ENCODE measurements at regions not wholly inside any gene's neighbourhood (a gene's known extent, or its start where the extent isn't known, plus 50 kb on each side); places are given as distances from the start of the nearest gene placed in this dataset.

DNA sequence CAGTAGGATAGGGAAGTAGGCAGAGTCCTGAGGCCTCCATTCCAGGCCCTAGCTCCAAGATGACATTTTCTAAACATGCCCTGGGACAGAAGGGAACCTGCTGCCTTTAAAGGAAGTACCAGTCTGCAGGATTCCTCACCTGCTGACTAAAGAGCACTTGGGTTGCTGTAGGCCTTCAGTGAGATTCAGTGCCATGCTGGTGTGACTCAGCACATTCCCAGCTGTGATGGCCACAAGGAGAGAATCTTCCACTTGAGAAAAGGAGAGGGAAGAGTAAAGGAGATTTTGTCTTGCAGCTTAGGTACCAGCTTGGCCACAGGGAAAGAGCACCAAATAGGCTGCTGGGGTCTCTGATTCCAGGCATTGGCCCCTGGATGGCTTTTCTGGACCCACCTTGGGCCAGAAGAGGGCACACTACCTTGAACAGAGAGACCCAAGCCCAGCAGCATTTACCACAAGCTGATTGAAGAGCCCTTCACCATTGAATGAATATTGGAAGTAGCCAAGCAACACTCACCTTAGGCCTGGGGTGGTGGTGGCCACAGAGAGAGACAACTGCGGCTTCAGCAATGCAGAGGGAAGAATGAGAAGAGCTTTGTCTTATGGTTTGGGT, 498.3 kb downstream of the KCNH5 start:
- Histone ChIP-seq H3K36me3 (ENCODE audit: insufficient read depth) (no peaks in the 10 kb centered on the region), H2AFZ (ENCODE audit: low read depth) (no peak overlapping the region), H3K27me3 (ENCODE audit: insufficient read depth, low read depth) (no peaks in the 10 kb centered on the region), H3K79me2 (ENCODE audit: insufficient read depth, low read depth) (no peaks in the 10 kb centered on the region), H3K4me1 (ENCODE audit: low read depth, poor library complexity, severe bottlenecking) (no peaks in the 10 kb centered on the region), H3K9ac (no peak overlapping the region), H4K20me1 (ENCODE audit: insufficient read depth) (no peaks in the 10 kb centered on the region), H3K27ac (no peak overlapping the region), H3K4me3 (IDR thresholded peaks at IDR 0.05; ENCODE audit: insufficient read depth, low read depth, low read length) (no peak overlapping the region), H3K4me2 (no peak overlapping the region)
- TF ChIP-seq, protein P1, sequence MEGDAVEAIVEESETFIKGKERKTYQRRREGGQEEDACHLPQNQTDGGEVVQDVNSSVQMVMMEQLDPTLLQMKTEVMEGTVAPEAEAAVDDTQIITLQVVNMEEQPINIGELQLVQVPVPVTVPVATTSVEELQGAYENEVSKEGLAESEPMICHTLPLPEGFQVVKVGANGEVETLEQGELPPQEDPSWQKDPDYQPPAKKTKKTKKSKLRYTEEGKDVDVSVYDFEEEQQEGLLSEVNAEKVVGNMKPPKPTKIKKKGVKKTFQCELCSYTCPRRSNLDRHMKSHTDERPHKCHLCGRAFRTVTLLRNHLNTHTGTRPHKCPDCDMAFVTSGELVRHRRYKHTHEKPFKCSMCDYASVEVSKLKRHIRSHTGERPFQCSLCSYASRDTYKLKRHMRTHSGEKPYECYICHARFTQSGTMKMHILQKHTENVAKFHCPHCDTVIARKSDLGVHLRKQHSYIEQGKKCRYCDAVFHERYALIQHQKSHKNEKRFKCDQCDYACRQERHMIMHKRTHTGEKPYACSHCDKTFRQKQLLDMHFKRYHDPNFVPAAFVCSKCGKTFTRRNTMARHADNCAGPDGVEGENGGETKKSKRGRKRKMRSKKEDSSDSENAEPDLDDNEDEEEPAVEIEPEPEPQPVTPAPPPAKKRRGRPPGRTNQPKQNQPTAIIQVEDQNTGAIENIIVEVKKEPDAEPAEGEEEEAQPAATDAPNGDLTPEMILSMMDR (conservative IDR thresholded peaks at IDR 0.05; ENCODE audit: low read depth, low read length), result no peak

DNA sequence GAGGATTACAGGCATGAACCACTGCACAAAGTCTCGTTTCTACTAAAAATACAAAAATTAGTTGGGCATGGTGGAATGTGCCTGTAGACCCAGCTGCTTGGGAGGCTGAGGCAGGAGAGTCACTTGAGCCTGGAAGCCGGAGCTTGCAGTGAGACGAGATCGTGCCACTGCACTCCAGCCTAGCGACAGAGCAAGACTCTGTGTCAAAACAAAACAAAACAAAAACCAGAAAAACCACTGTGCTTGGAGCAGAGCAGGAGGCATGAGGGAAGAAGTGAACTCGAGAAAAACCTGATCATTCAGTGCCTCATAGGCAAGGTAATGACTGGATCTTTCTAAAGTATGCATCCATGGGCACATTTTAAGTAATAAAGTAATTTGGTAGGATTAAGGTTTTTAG, 487.8 kb downstream of the KCNH5 start:
- Histone ChIP-seq H3K4me3 (IDR thresholded peaks at IDR 0.05; ENCODE audit: insufficient read depth, low read depth, low read length) (no peak overlapping the region), H3K4me2 (no peak overlapping the region), H3K27me3 (ENCODE audit: insufficient read depth, low read depth) (no peaks in the 10 kb centered on the region), H2AFZ (ENCODE audit: low read depth) (no peak overlapping the region), H4K20me1 (ENCODE audit: insufficient read depth) (no peaks in the 10 kb centered on the region), H3K9ac (no peak overlapping the region), H3K36me3 (ENCODE audit: insufficient read depth) (no peaks in the 10 kb centered on the region), H3K79me2 (ENCODE audit: insufficient read depth, low read depth) (no peaks in the 10 kb centered on the region), H3K27ac (no peak overlapping the region), H3K4me1 (ENCODE audit: low read depth, poor library complexity, severe bottlenecking) (no peaks in the 10 kb centered on the region)
- TF ChIP-seq, protein P1 (conservative IDR thresholded peaks at IDR 0.05; ENCODE audit: low read depth, low read length), result no peak

DNA sequence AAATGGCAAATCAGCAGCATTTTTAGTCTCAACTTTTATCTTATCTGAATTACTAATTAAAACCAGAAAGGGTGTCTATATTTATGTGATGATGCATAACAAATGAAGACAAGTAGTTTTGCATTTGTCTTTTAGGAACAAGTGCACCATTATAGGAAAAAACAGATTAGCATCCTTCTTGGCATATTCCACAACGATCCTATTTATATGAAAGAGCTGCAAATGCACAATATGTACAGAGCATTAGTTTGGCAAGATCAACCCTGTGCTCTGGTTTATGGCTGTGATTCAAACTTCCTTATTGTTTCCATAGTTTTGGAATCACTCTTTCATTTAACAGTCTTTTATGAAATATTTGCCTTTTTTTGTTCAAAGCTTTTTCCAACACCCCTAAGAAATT, 486.8 kb downstream of the KCNH5 start:
- Histone ChIP-seq H3K9ac (no peak overlapping the region), H3K79me2 (ENCODE audit: insufficient read depth, low read depth) (no peaks in the 10 kb centered on the region), H4K20me1 (ENCODE audit: insufficient read depth) (no peaks in the 10 kb centered on the region), H3K27ac (no peak overlapping the region), H3K4me1 (ENCODE audit: low read depth, poor library complexity, severe bottlenecking) (no peaks in the 10 kb centered on the region), H3K4me2 (no peak overlapping the region), H3K27me3 (ENCODE audit: insufficient read depth, low read depth) (no peaks in the 10 kb centered on the region), H3K36me3 (ENCODE audit: insufficient read depth) (no peaks in the 10 kb centered on the region), H3K4me3 (IDR thresholded peaks at IDR 0.05; ENCODE audit: insufficient read depth, low read depth, low read length) (no peak overlapping the region), H2AFZ (ENCODE audit: low read depth) (no peak overlapping the region)
- TF ChIP-seq, protein P1 (conservative IDR thresholded peaks at IDR 0.05; ENCODE audit: low read depth, low read length), result no peak

DNA sequence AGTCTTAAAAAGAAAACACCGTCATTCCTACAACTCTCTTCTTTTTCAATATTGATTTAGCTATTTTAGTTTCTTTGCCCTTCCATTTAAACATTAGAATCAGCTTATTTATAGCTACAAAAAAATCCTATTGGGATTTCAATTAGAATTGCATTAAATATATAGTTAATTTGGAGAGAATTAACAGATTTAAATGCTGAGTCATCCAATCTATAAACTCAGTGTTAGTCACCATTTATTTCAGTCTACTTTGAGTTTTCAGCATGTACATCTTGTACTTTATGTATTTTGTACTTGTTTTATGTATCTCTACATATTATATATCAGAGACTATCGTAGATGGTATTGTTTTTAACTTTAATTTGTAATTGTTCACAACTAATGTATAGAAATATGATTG, 460.0 kb downstream of the KCNH5 start:
- Histone ChIP-seq H4K20me1 (ENCODE audit: insufficient read depth) (no peaks in the 10 kb centered on the region), H3K36me3 (ENCODE audit: insufficient read depth) (no peaks in the 10 kb centered on the region), H3K27ac (no peak overlapping the region), H3K9ac (no peak overlapping the region), H2AFZ (ENCODE audit: low read depth) (no peak overlapping the region), H3K4me1 (ENCODE audit: low read depth, poor library complexity, severe bottlenecking) (peaks cover 12% of the 10 kb centered on the region), H3K4me3 (IDR thresholded peaks at IDR 0.05; ENCODE audit: insufficient read depth, low read depth, low read length) (no peak overlapping the region), H3K79me2 (ENCODE audit: insufficient read depth, low read depth) (no peaks in the 10 kb centered on the region), H3K27me3 (ENCODE audit: insufficient read depth, low read depth) (no peaks in the 10 kb centered on the region), H3K4me2 (no peak overlapping the region)
- TF ChIP-seq, protein P1 (conservative IDR thresholded peaks at IDR 0.05; ENCODE audit: low read depth, low read length), result no peak

Data from KMS-11 (cell line).